Esophagus muscularis mucosa (tissue), 4 donors: ENCODE measurements at regions not wholly inside any gene's neighbourhood (a gene's known extent, or its start where the extent isn't known, plus 50 kb on each side); places are given as distances from the start of the nearest gene placed in this dataset.

ENCODE experiments used
- DNase-seq: peaks from one replicate; pipeline ENCODE4 v3.0.0-alpha.2; 2017; ENCODE audit errors: extremely low spot score
- H3K27ac ChIP-seq, 4 donors: fragments of 200-600 bp; sonication (generic); replicated peaks in 1 of 4; 1 replicate in 3 of 4; 2 replicates in 1 of 4; pipeline ENCODE4 v1.5.1; 2016 to 2019; ENCODE audit warnings: mild to moderate bottlenecking in 1 of 4
- H3K27me3 ChIP-seq, 4 donors: fragments of 200-600 bp; sonication (generic); one replicate each; pipeline versions ENCODE4 v1.5.1 to v1.6.0; 2016 to 2019
- H3K36me3 ChIP-seq, 4 donors: fragments of 200-600 bp; sonication (generic); one replicate each; pipeline ENCODE4 v1.5.1; 2016 to 2019
- H3K4me1 ChIP-seq, 4 donors: fragments of 200-600 bp; sonication (generic); one replicate each; pipeline ENCODE4 v1.5.1; 2016 to 2019
- H3K4me3 ChIP-seq, 4 donors: fragments of 200-600 bp; sonication (generic); 1 replicate in 2 of 4; 2 replicates in 2 of 4; pipeline ENCODE4 v1.5.1; 2016 to 2019; ENCODE audit warnings: mild to moderate bottlenecking in 4 of 4, moderate library complexity in 1 of 4
- H3K9me3 ChIP-seq, 4 donors: fragments of 200-600 bp; sonication (generic); 1 replicate in 3 of 4; 2 replicates in 1 of 4; pipeline ENCODE4 v1.5.1; 2016 to 2019
- EP300 ChIP-seq: sonication (generic); formaldehyde crosslinking; IDR thresholded peaks from one replicate; pipeline ENCODE4 v1.6.1; 2017; ENCODE audit warnings: antibody characterized with exemption
- POLR2A ChIP-seq: fragments of 450-650 bp; IDR thresholded peaks from one replicate; pipeline ENCODE4 v1.6.1; 2017; ENCODE audit warnings: antibody characterized with exemption, moderate library complexity, mild to moderate bottlenecking, low read depth
- POLR2AphosphoS5 ChIP-seq, 2 donors: sonication (generic); formaldehyde crosslinking; IDR thresholded peaks; one replicate each; pipeline ENCODE4 v1.6.1; 2017; ENCODE audit warnings: antibody characterized with exemption in 2 of 2
- WGBS: methylation state at CpG from one replicate; pipeline ENCODE4 v1.1.5; 2018; 5-methylcytosine and 5-hydroxymethylcytosine counted together
- intact Hi-C: fragments of 100-400 bp; cut with DNase I; formaldehyde crosslinking; loops from one replicate; pipeline ENCODE4 v1.15.1; 2023
- TF ChIP-seq, protein P1 (sequence below), 3 experiments: fragments of 200-600 bp in 2 of 3; fragments of 450-650 bp in 1 of 3; sonication (generic) in 2 of 3; IDR thresholded peaks; one replicate each; pipeline ENCODE4 v1.5.1; 2017 to 2019; ENCODE audit warnings: antibody characterized with exemption in 3 of 3, mild to moderate bottlenecking in 2 of 3, moderate library complexity in 1 of 3

DNA sequence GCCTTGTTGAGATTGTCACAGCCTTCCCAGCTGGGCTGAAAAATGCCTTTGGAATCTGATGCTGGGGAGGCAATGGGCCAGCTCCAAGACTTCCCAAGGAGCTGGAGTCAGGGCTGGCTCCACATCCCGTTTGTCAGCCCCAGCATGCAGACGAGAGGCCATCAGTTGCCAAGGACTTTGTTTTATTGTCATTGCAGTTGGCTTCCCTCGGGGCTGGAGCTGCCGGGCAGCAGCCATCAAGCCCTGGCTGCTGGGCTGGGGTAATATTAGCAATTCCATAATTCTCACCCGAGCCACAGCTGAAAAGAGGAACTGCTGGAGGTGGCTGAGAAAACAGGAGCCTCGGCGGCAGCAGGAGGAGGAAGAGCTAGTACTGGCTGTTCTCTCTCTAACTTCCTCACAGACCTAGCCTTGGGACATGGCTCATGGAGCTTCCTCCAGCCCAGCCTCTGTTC, 182.5 kb downstream of the CDC5L start:
- intact Hi-C loops, result no loop called here

DNA sequence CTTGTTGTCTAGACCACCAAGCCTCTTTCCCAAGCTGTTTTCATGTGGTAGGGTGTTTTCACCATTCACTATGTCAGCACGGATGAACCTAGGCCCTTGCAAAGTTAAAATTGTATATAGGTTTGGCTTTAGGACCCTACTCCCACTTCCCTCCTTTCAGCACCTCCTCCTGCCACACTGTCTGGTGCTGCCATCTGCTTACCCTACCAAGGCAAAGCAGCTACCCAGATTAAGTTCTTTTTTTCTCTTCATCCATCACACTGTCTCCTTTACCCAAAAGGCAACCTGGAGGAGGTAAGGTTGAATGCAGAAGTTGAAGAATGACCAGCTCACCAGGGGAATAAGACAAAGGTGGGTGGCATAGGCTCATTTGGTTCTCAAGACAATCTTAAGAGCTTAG, 184.0 kb downstream of the CDC5L start:
- H3K4me3 ChIP-seq, result no peak overlapping the region
- no peaks in the 10 kb centered on the region for H3K9me3 ChIP-seq
- TF ChIP-seq, protein P1, sequence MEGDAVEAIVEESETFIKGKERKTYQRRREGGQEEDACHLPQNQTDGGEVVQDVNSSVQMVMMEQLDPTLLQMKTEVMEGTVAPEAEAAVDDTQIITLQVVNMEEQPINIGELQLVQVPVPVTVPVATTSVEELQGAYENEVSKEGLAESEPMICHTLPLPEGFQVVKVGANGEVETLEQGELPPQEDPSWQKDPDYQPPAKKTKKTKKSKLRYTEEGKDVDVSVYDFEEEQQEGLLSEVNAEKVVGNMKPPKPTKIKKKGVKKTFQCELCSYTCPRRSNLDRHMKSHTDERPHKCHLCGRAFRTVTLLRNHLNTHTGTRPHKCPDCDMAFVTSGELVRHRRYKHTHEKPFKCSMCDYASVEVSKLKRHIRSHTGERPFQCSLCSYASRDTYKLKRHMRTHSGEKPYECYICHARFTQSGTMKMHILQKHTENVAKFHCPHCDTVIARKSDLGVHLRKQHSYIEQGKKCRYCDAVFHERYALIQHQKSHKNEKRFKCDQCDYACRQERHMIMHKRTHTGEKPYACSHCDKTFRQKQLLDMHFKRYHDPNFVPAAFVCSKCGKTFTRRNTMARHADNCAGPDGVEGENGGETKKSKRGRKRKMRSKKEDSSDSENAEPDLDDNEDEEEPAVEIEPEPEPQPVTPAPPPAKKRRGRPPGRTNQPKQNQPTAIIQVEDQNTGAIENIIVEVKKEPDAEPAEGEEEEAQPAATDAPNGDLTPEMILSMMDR (IDR thresholded peaks at IDR 0.05), result no peak
- TF ChIP-seq POLR2A, result no peak
- no peak for TF ChIP-seq POLR2AphosphoS5 (IDR thresholded peaks at IDR 0.05)
- TF ChIP-seq EP300, result no peak
- H3K4me1 ChIP-seq, result peaks cover 10 to 38% (median 29%) of the 10 kb centered on the region in 4 donors
- no peaks in the 10 kb centered on the region for H3K36me3 ChIP-seq
- H3K27me3 ChIP-seq, result no peaks in the 10 kb centered on the region
- H3K27ac ChIP-seq, result no peak overlapping the region
- intact Hi-C loops, result no loop called here
- DNase-seq, result no peak
- 100% methylated on average over 1 of the region's 1 CpG for WGBS

More for the DNA sequence above, 182.5 kb downstream of the CDC5L start:
- H3K4me3 ChIP-seq, result peak overlapping the region in 2 of 4 donors; percentile 15 to 28
- TF ChIP-seq POLR2AphosphoS5 (IDR thresholded peaks at IDR 0.05) (peak in 1 of 2 donors; percentile 20), POLR2A (no peak)
- H3K27me3 ChIP-seq, result no peaks in the 10 kb centered on the region
- WGBS, result 9% methylated on average over 7 of the region's 7 CpGs
- H3K9me3 ChIP-seq, result no peaks in the 10 kb centered on the region
- no peak for DNase-seq
- H3K27ac ChIP-seq, result peak overlapping the region; percentile 0 to 50 (median 41)
- H3K36me3 ChIP-seq, result no peaks in the 10 kb centered on the region
- H3K4me1 ChIP-seq, result peaks cover 10 to 32% (median 23%) of the 10 kb centered on the region in 4 donors

- no peak for DNase-seq
- H3K27me3 ChIP-seq, result no peaks in the 10 kb centered on the region
- TF ChIP-seq POLR2AphosphoS5 (IDR thresholded peaks at IDR 0.05) (no peak), POLR2A (no peak)
- TF ChIP-seq, protein P1 (IDR thresholded peaks at IDR 0.05), result no peak
- peaks cover 10 to 41% (median 30%) of the 10 kb centered on the region in 4 donors for H3K4me1 ChIP-seq
- no peaks in the 10 kb centered on the region for H3K36me3 ChIP-seq
- intact Hi-C loops, result no loop called here
- H3K27ac ChIP-seq, result no peak overlapping the region
- H3K9me3 ChIP-seq, result no peaks in the 10 kb centered on the region
- no peak overlapping the region for H3K4me3 ChIP-seq
Observed at GRCh38 chr6:44572346-44572745, 184.8 kb downstream of the CDC5L start.

DNA sequence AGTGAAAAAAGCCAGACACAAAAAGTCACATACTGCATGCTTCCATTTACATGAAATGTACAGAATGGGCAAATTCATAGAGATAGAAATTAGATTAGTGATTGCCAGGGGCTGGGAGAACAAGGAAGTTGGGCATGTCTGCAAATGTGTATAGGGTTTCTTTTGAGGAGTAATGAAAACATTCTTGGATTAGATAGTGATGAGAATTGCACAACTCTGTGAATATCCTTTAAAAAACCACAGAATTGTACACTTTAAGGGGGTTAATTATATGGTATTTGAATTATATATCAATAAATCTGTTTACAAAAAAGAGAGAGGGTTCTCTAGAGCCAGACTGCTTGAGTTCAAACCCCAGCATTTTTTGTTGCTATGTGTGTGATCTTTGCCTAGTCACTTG, 188.1 kb downstream of the CDC5L start:
- intact Hi-C loops, result no loop called here
- no peak overlapping the region for H3K4me3 ChIP-seq
- H3K27ac ChIP-seq, result no peak overlapping the region
- H3K9me3 ChIP-seq, result no peaks in the 10 kb centered on the region
- H3K36me3 ChIP-seq, result no peaks in the 10 kb centered on the region
- H3K4me1 ChIP-seq, result peaks cover 0 to 10% (median 9%) of the 10 kb centered on the region in 4 donors
- H3K27me3 ChIP-seq, result no peaks in the 10 kb centered on the region
- TF ChIP-seq EP300, result no peak
- TF ChIP-seq, protein P1 (IDR thresholded peaks at IDR 0.05), result no peak
- no peak for TF ChIP-seq POLR2AphosphoS5 (IDR thresholded peaks at IDR 0.05)
- no peak for TF ChIP-seq POLR2A
- DNase-seq, result no peak

DNA sequence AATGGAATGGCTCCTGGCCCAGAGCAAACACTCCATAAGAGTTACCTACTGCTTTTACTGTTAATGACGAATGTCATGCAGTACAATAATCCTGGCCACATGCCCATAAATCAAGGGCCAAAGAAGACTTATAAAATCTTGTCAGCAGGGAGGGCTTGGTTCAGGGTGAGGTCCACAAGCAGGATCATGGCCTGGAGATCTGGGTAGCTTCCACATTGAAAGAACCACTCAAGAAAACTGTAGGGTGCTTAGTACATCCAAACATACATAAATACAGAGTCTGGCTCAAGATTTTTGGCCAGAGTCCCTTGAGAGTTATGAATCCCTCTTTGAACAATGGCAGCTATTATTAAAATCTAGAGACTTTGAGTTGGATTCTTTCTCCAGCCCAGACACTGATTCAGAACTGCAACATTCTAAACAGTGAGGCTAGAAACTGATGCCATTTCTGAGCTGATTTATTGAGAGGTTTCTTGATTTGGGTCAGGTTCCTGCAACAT, 188.7 kb downstream of the CDC5L start:
- no peaks in the 10 kb centered on the region for H3K9me3 ChIP-seq
- no peak for DNase-seq
- TF ChIP-seq, protein P1 (IDR thresholded peaks at IDR 0.05), result no peak
- TF ChIP-seq POLR2AphosphoS5 (IDR thresholded peaks at IDR 0.05), result no peak
- no peak overlapping the region for H3K4me3 ChIP-seq
- H3K27me3 ChIP-seq, result no peaks in the 10 kb centered on the region
- intact Hi-C loops, result no loop called here
- peaks cover 0 to 10% (median 8%) of the 10 kb centered on the region in 4 donors for H3K4me1 ChIP-seq
- H3K27ac ChIP-seq, result no peak overlapping the region
- WGBS, result 20% methylated on average over 1 of the region's 1 CpG
- H3K36me3 ChIP-seq, result no peaks in the 10 kb centered on the region
